OCI-LY3 (cell line): ENCODE measurements at regions not wholly inside any gene's neighbourhood (a gene's known extent, or its start where the extent isn't known, plus 50 kb on each side); places are given as distances from the start of the nearest gene placed in this dataset.
"Not testable (repeated sequence)": the region's sequence is repeated elsewhere in the genome, so short reads cannot be mapped to it uniquely, and the experiment has no call there.

ENCODE experiments used
- H2AFZ ChIP-seq: fragments of 200-600, 300-600 bp; shearing (Covaris generic); 2 replicates; pipeline ENCODE4 v1.6.0; 2014; ENCODE audit warnings: antibody characterized with exemption, low read depth, low read length
- H3K27ac ChIP-seq: fragments of 200-600, 300-600 bp; sonication (generic); 2 replicates; pipeline ENCODE4 v1.5.1; 2014; ENCODE audit warnings: mild to moderate bottlenecking, low read length, moderate library complexity, mixed read lengths
- H3K27me3 ChIP-seq: fragments of 200-600, 300-600 bp; sonication (generic); 2 replicates; pipeline ENCODE4 v1.6.1; 2014; ENCODE audit warnings: low read depth, low read length, mixed read lengths
- H3K36me3 ChIP-seq: fragments of 200-600, 300-600 bp; sonication (generic); replicated peaks from 2 replicates; pipeline ENCODE3; 2014; ENCODE audit warnings: low read depth, low read length, mixed read lengths
- H3K4me1 ChIP-seq: fragments of 300-600, 200-600 bp; sonication (generic); 2 replicates; pipeline ENCODE4 v1.6.1; 2014; ENCODE audit warnings: low read length, mixed read lengths
- H3K4me2 ChIP-seq: fragments of 200-600, 300-600 bp; sonication (generic); 2 replicates; pipeline ENCODE4 v1.6.1; 2014; ENCODE audit warnings: low read length, mixed read lengths
- H3K4me3 ChIP-seq: fragments of 300-600, 200-600 bp; sonication (generic); 2 replicates; pipeline ENCODE4 v1.5.1; 2014; ENCODE audit warnings: antibody characterized with exemption, mild to moderate bottlenecking, low read length, moderate library complexity
- H3K79me2 ChIP-seq: fragments of 300-600, 200-600 bp; shearing (Covaris generic); 2 replicates; pipeline ENCODE4 v1.6.1; 2014; ENCODE audit warnings: mild to moderate bottlenecking, low read length, mixed read lengths
- H3K9ac ChIP-seq: fragments of 300-600, 200-600 bp; shearing (Covaris generic); 2 replicates; pipeline ENCODE4 v1.6.0; 2014; ENCODE audit warnings: mild to moderate bottlenecking, low read length, moderate library complexity
- H3K9me3 ChIP-seq: fragments of 200-600, 300-600 bp; shearing (Covaris generic); 2 replicates; pipeline ENCODE4 v1.6.1; 2014; ENCODE audit warnings: low read length, mixed read lengths; ENCODE audit not compliant: insufficient read depth
- H4K20me1 ChIP-seq: fragments of 200-600, 300-600 bp; sonication (generic); 2 replicates; pipeline ENCODE4 v1.6.1; 2016; ENCODE audit warnings: low read length, mixed read lengths; ENCODE audit not compliant: insufficient read depth
- EZH2phosphoT487 ChIP-seq: fragments of 200-600 bp; shearing (Covaris generic); IDR thresholded peaks from 2 replicates; pipeline ENCODE4 v1.6.1; 2018; ENCODE audit warnings: antibody characterized with exemption, mixed run types, low read depth
- TF ChIP-seq, protein P1 (sequence below): fragments of 200-600, 300-600 bp; sonication (generic); IDR thresholded peaks from 2 replicates; pipeline ENCODE4 v1.5.1; 2014; ENCODE audit warnings: antibody characterized with exemption, low read length, low read depth

DNA sequence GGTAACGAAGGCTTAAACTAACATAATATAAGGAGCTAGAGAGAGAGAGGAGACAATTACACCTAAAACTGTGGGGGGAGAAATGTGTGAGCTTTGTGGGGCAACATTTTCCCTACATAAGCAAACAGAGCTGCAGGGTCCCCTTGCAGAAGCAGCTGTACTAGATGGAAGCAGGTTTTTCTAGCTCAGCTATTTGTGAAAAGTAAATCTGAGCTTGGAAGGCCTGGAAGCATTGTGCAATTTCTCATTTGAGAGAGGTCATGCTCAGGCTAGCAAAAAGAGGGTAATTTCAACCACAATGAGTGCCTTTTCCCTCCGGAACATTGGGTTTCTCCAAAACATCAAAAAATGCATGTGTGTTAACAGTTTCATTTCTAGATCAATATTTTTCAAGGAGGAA lies 130.0 kb downstream of the ARL4C start:
- Histone ChIP-seq H4K20me1 (no peaks in the 10 kb centered on the region), H3K36me3 (no peaks in the 10 kb centered on the region), H3K27ac (no peak overlapping the region), H3K9ac (no peak overlapping the region), H3K4me2 (no peak overlapping the region), H3K4me1 (no peaks in the 10 kb centered on the region), H3K79me2 (no peaks in the 10 kb centered on the region), H2AFZ (no peak overlapping the region), H3K9me3 (no peaks in the 10 kb centered on the region), H3K27me3 (no peaks in the 10 kb centered on the region), H3K4me3 (no peak overlapping the region)
- TF ChIP-seq, protein P1, sequence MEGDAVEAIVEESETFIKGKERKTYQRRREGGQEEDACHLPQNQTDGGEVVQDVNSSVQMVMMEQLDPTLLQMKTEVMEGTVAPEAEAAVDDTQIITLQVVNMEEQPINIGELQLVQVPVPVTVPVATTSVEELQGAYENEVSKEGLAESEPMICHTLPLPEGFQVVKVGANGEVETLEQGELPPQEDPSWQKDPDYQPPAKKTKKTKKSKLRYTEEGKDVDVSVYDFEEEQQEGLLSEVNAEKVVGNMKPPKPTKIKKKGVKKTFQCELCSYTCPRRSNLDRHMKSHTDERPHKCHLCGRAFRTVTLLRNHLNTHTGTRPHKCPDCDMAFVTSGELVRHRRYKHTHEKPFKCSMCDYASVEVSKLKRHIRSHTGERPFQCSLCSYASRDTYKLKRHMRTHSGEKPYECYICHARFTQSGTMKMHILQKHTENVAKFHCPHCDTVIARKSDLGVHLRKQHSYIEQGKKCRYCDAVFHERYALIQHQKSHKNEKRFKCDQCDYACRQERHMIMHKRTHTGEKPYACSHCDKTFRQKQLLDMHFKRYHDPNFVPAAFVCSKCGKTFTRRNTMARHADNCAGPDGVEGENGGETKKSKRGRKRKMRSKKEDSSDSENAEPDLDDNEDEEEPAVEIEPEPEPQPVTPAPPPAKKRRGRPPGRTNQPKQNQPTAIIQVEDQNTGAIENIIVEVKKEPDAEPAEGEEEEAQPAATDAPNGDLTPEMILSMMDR, result no peak
- no peak for TF ChIP-seq EZH2phosphoT487

DNA sequence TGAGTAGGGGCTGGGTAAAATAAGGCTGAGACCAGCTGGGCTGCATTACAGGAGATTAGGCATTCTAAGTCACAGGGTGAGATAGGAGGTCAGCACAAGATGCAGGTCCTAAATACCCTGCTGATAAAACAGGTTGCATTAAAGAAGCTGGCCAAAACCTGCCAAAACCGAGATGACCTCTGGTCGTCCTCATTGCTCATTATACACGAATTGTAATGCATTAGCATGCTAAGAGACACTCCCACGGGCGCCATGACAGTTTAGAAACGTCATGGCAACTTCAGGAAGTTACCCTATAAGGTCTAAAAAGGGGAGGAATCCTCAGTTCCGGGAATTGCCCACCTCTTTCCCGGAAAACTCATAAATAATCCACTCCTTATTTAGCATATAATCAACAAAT lies 132.2 kb downstream of the ARL4C start:
- Histone ChIP-seq H3K36me3 (no peaks in the 10 kb centered on the region), H3K27me3 (no peaks in the 10 kb centered on the region), H3K9ac (no peak overlapping the region), H3K79me2 (no peaks in the 10 kb centered on the region), H3K4me1 (no peaks in the 10 kb centered on the region), H3K4me2 (no peak overlapping the region), H3K27ac (no peak overlapping the region), H2AFZ (no peak overlapping the region), H3K4me3 (no peak overlapping the region), H4K20me1 (no peaks in the 10 kb centered on the region), H3K9me3 (no peaks in the 10 kb centered on the region)
- TF ChIP-seq, protein P1, result no peak
- TF ChIP-seq EZH2phosphoT487, result no peak

DNA sequence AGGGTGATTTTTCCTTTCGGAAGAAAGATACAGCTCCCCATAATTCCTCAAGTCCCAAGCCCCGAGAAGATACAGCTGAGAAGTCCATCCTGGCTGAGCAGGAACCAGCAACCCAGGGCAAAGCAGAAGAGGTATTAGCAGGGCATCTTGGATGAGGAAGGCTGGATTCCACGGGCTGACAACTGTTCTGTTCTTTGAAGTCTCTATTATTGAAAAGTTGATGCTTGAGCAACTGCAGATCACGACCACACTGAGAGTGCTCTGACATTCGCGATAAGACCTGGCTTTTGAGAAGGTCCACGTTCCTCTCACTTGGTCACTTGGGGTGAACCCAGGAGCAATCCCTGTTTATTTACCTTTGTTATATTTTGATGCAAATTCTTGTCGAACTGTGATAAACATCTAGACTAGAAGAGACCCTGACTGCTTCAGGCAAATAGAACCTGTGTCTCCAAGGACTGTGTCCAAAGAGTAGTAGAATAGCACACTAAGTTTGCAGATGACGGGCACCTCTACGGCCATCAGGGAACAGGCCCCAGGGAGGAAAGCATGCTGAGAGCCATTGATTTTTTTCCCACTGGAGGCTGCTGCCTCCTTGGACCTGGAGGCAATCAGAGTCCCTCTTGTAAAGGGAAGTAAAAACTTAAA lies 133.1 kb downstream of the ARL4C start:
- H3K27me3 ChIP-seq, result no peaks in the 10 kb centered on the region
- no peaks in the 10 kb centered on the region for H3K4me1 ChIP-seq
- TF ChIP-seq, protein P1, result no peak
- H3K9ac ChIP-seq, result no peak overlapping the region
- H3K36me3 ChIP-seq, result no peaks in the 10 kb centered on the region
- no peak overlapping the region for H3K4me2 ChIP-seq
- no peak overlapping the region for H3K4me3 ChIP-seq
- H3K79me2 ChIP-seq, result no peaks in the 10 kb centered on the region
- no peak overlapping the region for H2AFZ ChIP-seq
- H4K20me1 ChIP-seq, result no peaks in the 10 kb centered on the region
- no peaks in the 10 kb centered on the region for H3K9me3 ChIP-seq
- H3K27ac ChIP-seq, result no peak overlapping the region

DNA sequence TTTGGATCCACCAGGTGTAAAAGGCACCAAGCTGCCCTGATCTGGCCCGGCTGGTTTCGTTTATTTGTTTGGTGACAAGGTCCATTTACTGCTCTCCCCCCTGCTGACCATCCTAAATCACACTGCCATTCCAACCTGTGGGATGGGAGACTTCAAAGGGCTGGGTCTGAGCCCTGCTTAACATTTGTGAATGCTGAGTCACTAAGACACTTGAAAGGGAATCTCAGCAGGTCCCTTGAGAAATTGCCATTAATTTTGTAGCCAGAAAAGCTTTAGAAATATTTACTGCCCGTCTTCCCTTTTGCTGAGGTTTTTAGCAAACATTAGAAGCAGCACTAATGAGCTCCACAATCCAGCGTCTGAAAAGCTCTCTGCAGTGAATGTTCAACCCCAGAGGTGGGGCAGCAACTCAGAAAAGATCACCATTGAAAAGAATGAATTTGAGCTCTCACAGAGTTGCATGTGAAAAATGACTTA lies 133.8 kb downstream of the ARL4C start:
- no peak overlapping the region for H3K27ac ChIP-seq
- no peak overlapping the region for H3K4me2 ChIP-seq
- no peaks in the 10 kb centered on the region for H3K27me3 ChIP-seq
- H4K20me1 ChIP-seq, result no peaks in the 10 kb centered on the region
- no peaks in the 10 kb centered on the region for H3K79me2 ChIP-seq
- H2AFZ ChIP-seq, result no peak overlapping the region
- H3K36me3 ChIP-seq, result no peaks in the 10 kb centered on the region
- H3K9ac ChIP-seq, result no peak overlapping the region
- TF ChIP-seq, protein P1, result no peak
- TF ChIP-seq EZH2phosphoT487, result no peak
- H3K4me1 ChIP-seq, result no peaks in the 10 kb centered on the region
- no peaks in the 10 kb centered on the region for H3K9me3 ChIP-seq
- H3K4me3 ChIP-seq, result no peak overlapping the region

DNA sequence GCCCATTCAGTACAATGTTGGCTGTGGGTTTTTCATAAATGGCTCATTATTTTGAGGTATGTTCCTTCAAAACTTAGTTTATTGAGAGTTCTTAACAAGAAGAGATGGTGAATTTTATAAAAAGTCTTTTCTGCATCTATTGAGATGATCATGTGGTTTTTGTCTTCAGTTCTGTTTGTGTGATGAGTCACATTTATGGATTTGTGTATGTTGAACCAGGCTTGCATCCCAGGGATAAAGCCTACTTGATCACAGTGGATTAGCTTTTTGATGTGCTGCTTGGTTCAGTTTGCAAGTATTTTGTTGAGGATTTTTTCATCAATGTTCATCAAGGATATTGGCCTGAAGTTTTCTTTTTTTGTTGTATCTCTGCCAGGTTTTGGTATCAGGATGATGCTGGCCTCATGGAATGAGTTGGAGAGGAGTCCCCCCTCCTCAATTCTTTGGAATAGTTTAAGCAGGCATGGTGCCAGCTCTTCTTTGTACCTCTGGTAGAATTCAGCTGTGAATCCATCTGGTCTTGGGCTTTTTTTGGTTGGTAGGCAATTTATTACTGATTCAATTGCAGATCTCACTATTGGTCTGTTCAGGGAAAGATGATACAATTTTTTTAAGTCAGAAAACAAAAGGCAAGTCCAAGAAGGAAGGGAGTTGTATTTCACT lies 136.4 kb downstream of the ARL4C start:
- H3K79me2 ChIP-seq, H3K9ac ChIP-seq, H2AFZ ChIP-seq, H3K4me2 ChIP-seq, H3K4me1 ChIP-seq, H4K20me1 ChIP-seq, H3K27me3 ChIP-seq, H3K36me3 ChIP-seq, H3K4me3 ChIP-seq, H3K9me3 ChIP-seq, H3K27ac ChIP-seq: not testable (repeated sequence)
